ENCODE measurements at regions not wholly inside any gene's neighbourhood (a gene's known extent, or its start where the extent isn't known, plus 50 kb on each side); places are given as distances from the start of the nearest gene placed in this dataset.

GRCh38 chr13:109904218-109904617 lies 117.8 kb upstream of the IRS2 start:
- WGBS, 2 donors: 63 to 69% methylated on average over 4 of the region's 4 CpGs
- no peak for TF ChIP-seq POLR2A (IDR thresholded peaks at IDR 0.05)
- TF ChIP-seq CTCF (IDR thresholded peaks at IDR 0.05): no peak
- Histone ChIP-seq H3K27me3 (no peaks in the 10 kb centered on the region), H3K4me3 (replicated peaks in 1 of 3) (no peak overlapping the region), H3K36me3 (no peaks in the 10 kb centered on the region), H3K9me3 (no peaks in the 10 kb centered on the region), H3K4me1 (no peaks in the 10 kb centered on the region), H3K27ac (no peak overlapping the region)
- intact Hi-C loops (cut with DNase I): no loop called here
- no peak for DNase-seq

GRCh38 chr13:109900741-109901140 lies 114.4 kb upstream of the IRS2 start:
- no peaks in the 10 kb centered on the region for H3K27me3 ChIP-seq
- no peak for DNase-seq
- intact Hi-C loops (cut with DNase I): no loop called here
- H3K4me1 ChIP-seq: no peaks in the 10 kb centered on the region
- TF ChIP-seq POLR2A (IDR thresholded peaks at IDR 0.05) (no peak), CTCF (IDR thresholded peaks at IDR 0.05) (no peak)
- no peak overlapping the region for H3K4me3 ChIP-seq (replicated peaks in 1 of 3)
- WGBS, 2 donors: 74 to 77% methylated on average over 8 of the region's 8 CpGs
- H3K36me3 ChIP-seq: no peaks in the 10 kb centered on the region
- no peak overlapping the region for H3K27ac ChIP-seq
- no peaks in the 10 kb centered on the region for H3K9me3 ChIP-seq

GRCh38 chr13:109900320-109900719 lies 113.9 kb upstream of the IRS2 start:
- H3K27me3 ChIP-seq: no peaks in the 10 kb centered on the region
- H3K27ac ChIP-seq: no peak overlapping the region
- TF ChIP-seq POLR2A (IDR thresholded peaks at IDR 0.05) (no peak), CTCF (IDR thresholded peaks at IDR 0.05) (no peak)
- 37 to 76% methylated on average over 6 of the region's 6 CpGs for WGBS, 2 donors
- H3K36me3 ChIP-seq: no peaks in the 10 kb centered on the region
- no peaks in the 10 kb centered on the region for H3K9me3 ChIP-seq
- no peak for DNase-seq
- intact Hi-C loops (cut with DNase I): no loop called here
- H3K4me1 ChIP-seq: no peaks in the 10 kb centered on the region
- no peak overlapping the region for H3K4me3 ChIP-seq (replicated peaks in 1 of 3)

GRCh38 chr13:109899748-109900147 lies 113.4 kb upstream of the IRS2 start:
- intact Hi-C loops (cut with DNase I): no loop called here
- Histone ChIP-seq H3K27me3 (no peaks in the 10 kb centered on the region), H3K36me3 (no peaks in the 10 kb centered on the region), H3K9me3 (no peaks in the 10 kb centered on the region), H3K4me1 (no peaks in the 10 kb centered on the region), H3K27ac (no peak overlapping the region), H3K4me3 (replicated peaks in 1 of 3) (no peak overlapping the region)
- no peak for TF ChIP-seq CTCF (IDR thresholded peaks at IDR 0.05)
- no peak for DNase-seq
- 82 to 84% methylated on average over 2 to 3 of the region's 3 CpGs for WGBS, 2 donors

- H3K27me3 ChIP-seq: no peaks in the 10 kb centered on the region
- no peaks in the 10 kb centered on the region for H3K4me1 ChIP-seq
- H3K9me3 ChIP-seq: no peaks in the 10 kb centered on the region
- 90 to 100% methylated on average over 3 of the region's 3 CpGs for WGBS, 2 donors
- no peak for DNase-seq
- no peak overlapping the region for H3K27ac ChIP-seq
- TF ChIP-seq CTCF (IDR thresholded peaks at IDR 0.05): no peak
- no peak overlapping the region for H3K4me3 ChIP-seq (replicated peaks in 1 of 3)
- intact Hi-C loops (cut with DNase I): no loop called here
- H3K36me3 ChIP-seq: no peaks in the 10 kb centered on the region
These were observed 112.9 kb upstream of the IRS2 start for GRCh38 chr13:109899316-109899715.

Data from thyroid gland (tissue), 4 donors.